Tibial artery (tissue), 4 donors: ENCODE measurements at regions not wholly inside any gene's neighbourhood (a gene's known extent, or its start where the extent isn't known, plus 50 kb on each side); places are given as distances from the start of the nearest gene placed in this dataset.
"Not testable (repeated sequence)": the region's sequence is repeated elsewhere in the genome, so short reads cannot be mapped to it uniquely, and the experiment has no call there.

Source experiments
- DNase-seq, 2 donors: peaks; one replicate each; pipeline ENCODE4 v3.0.0-alpha.2; 2019
- H3K27ac ChIP-seq, 2 donors: fragments of 200-600 bp; sonication (generic) in 1 of 2; 1 replicate in 1 of 2; 2 replicates in 1 of 2; pipeline ENCODE4 v1.5.1; 2018 to 2019; ENCODE audit warnings: mild to moderate bottlenecking in 1 of 2
- H3K27me3 ChIP-seq, 2 donors: fragments of 200-600 bp; sonication (generic) in 1 of 2; one replicate each; pipeline versions ENCODE4 v1.5.1 to v1.6.0; 2016 to 2019
- H3K36me3 ChIP-seq, 3 donors: fragments of 200-600 bp; sonication (generic) in 2 of 3; one replicate each; pipeline ENCODE4 v1.5.1; 2016 to 2019; ENCODE audit warnings: mild to moderate bottlenecking in 2 of 3
- H3K4me1 ChIP-seq, 4 donors: fragments of 200-600 bp; sonication (generic) in 2 of 4; 1 replicate in 3 of 4; 2 replicates in 1 of 4; pipeline ENCODE4 v1.5.1; 2016 to 2019
- H3K4me3 ChIP-seq, 2 donors: fragments of 200-600 bp; sonication (generic) in 1 of 2; 1 replicate in 1 of 2; 2 replicates in 1 of 2; pipeline ENCODE4 v1.5.1; 2018 to 2019; ENCODE audit warnings: mild to moderate bottlenecking in 2 of 2
- H3K9me3 ChIP-seq, 3 donors: fragments of 200-600 bp; sonication (generic) in 1 of 3; one replicate each; pipeline ENCODE4 v1.5.1; 2016 to 2019
- CTCF ChIP-seq, 2 experiments: fragments of 200-600 bp in 1 of 2; fragments of 450-650 bp in 1 of 2; IDR thresholded peaks; one replicate each; pipeline ENCODE4 v1.5.1; 2017 to 2019; ENCODE audit warnings: antibody characterized with exemption in 2 of 2, mild to moderate bottlenecking in 1 of 2, moderate library complexity in 1 of 2
- intact Hi-C: fragments of 100-400 bp; cut with DNase I; formaldehyde crosslinking; loops from one replicate; pipeline ENCODE4 v1.15.0; 2023; ENCODE audit warnings: low total_unique reads

GRCh38 chr9:115416299-115416698 is 298.3 kb upstream of the TNC start:
- no peak for TF ChIP-seq CTCF (IDR thresholded peaks at IDR 0.05)
- Histone ChIP-seq H3K27ac (peak overlapping the region; percentile 66 to 77), H3K36me3 (no peaks in the 10 kb centered on the region), H3K4me1 (peaks cover 0 to 58% (median 21%) of the 10 kb centered on the region in 4 donors), H3K4me3 (no peak overlapping the region), H3K27me3 (no peaks in the 10 kb centered on the region), H3K9me3 (peaks cover 0 to 1% (median 0%) of the 10 kb centered on the region in 3 donors)
- intact Hi-C loops = no loop called here
- no peak for DNase-seq

GRCh38 chr9:115418181-115418580 is 300.2 kb upstream of the TNC start:
- Histone ChIP-seq H3K27ac (peak overlapping the region in 1 of 2 donors; percentile 77), H3K4me1 (peaks cover 0 to 48% (median 20%) of the 10 kb centered on the region in 4 donors)
- H3K36me3 ChIP-seq, H3K9me3 ChIP-seq, H3K4me3 ChIP-seq, H3K27me3 ChIP-seq, DNase-seq, intact Hi-C loops: not testable (repeated sequence)

GRCh38 chr9:115422932-115423440 is 305.0 kb upstream of the TNC start:
- peak overlapping the region; percentile 49 to 69 for H3K27ac ChIP-seq
- TF ChIP-seq CTCF (IDR thresholded peaks at IDR 0.05) = no peak

GRCh38 chr9:115423646-115424045 is 305.7 kb upstream of the TNC start:
- peaks cover 0 to 35% (median 7%) of the 10 kb centered on the region in 4 donors for H3K4me1 ChIP-seq
- TF ChIP-seq CTCF (IDR thresholded peaks at IDR 0.05) = no peak
- no peaks in the 10 kb centered on the region for H3K27me3 ChIP-seq
- H3K27ac ChIP-seq = peak overlapping the region; percentile 49 to 69
- H3K9me3 ChIP-seq = peaks cover 0 to 6% (median 0%) of the 10 kb centered on the region in 3 donors
- intact Hi-C loops = no loop called here
- DNase-seq = no peak
- no peak overlapping the region for H3K4me3 ChIP-seq
- no peaks in the 10 kb centered on the region for H3K36me3 ChIP-seq

More at GRCh38 chr9:115422932-115423440, 305.0 kb upstream of the TNC start:
- H3K4me1 ChIP-seq = peaks cover 0 to 35% (median 7%) of the 10 kb centered on the region in 4 donors
- no peak overlapping the region for H3K4me3 ChIP-seq
- DNase-seq = peak; percentile 21 to 73
- no peaks in the 10 kb centered on the region for H3K27me3 ChIP-seq
- H3K9me3 ChIP-seq = peaks cover 0 to 6% (median 0%) of the 10 kb centered on the region in 3 donors
- intact Hi-C loops = no loop called here
- H3K36me3 ChIP-seq = no peaks in the 10 kb centered on the region

GRCh38 chr9:115425601-115426000 is 307.6 kb upstream of the TNC start:
- H3K4me3 ChIP-seq = no peak overlapping the region

More at GRCh38 chr9:115425601-115426000, 307.6 kb upstream of the TNC start:
- H3K27ac ChIP-seq = peak overlapping the region in 1 of 2 donors; percentile 49
- no peak for TF ChIP-seq CTCF (IDR thresholded peaks at IDR 0.05)
- H3K4me1 ChIP-seq = peaks cover 0 to 35% (median 7%) of the 10 kb centered on the region in 4 donors
- peaks cover 0 to 6% (median 0%) of the 10 kb centered on the region in 3 donors for H3K9me3 ChIP-seq
- intact Hi-C loops = no loop called here
- H3K27me3 ChIP-seq = no peaks in the 10 kb centered on the region
- H3K36me3 ChIP-seq = no peaks in the 10 kb centered on the region
- DNase-seq = no peak
